Endothelial cell of umbilical vein (primary cell): ENCODE measurements at regions not wholly inside any gene's neighbourhood (a gene's known extent, or its start where the extent isn't known, plus 50 kb on each side); places are given as distances from the start of the nearest gene placed in this dataset.

Experiments used
- BruUV-seq: library from RNA; stranded (reverse); fragments of 400-500 nt; replicated peaks from 2 replicates; lab custom pipeline; 2021; lab: Mats Ljungman, UMichigan
- CTCF ChIA-PET: fragments of 300-600, 350-600 bp; sonication (Branson Sonifier 250); formaldehyde crosslinking; loops from one replicate; lab custom pipeline; 2021; ENCODE audit warnings: antibody characterized with exemption, inconsistent platforms; lab: Charles Lee
- POLR2A ChIA-PET: fragments of 300-600, 350-600 bp; sonication (Branson Sonifier 250); formaldehyde crosslinking; loops from one replicate; lab custom pipeline; 2021; ENCODE audit warnings: antibody characterized with exemption, inconsistent platforms; lab: Charles Lee
- DNase-seq: peaks from one replicate; pipeline ENCODE4 v3.0.0-alpha.2; 2011; ENCODE audit warnings: low read depth, low spot score
- FAIRE-seq: peaks from 2 replicates; lab custom pipeline; 2011; peaks lifted over from hg19 to GRCh38; lab: Jason Lieb, UNC
- H2AFZ ChIP-seq: 2 replicates; pipeline ENCODE4 v1.6.0; 2012; ENCODE audit warnings: low read depth, low read length, control low read depth, inconsistent platforms
- H3K27ac ChIP-seq: 2 replicates; pipeline ENCODE4 v1.5.1; 2011; ENCODE audit warnings: low read depth, mild to moderate bottlenecking, control low read depth, low read length, moderate library complexity; ENCODE audit not compliant: insufficient read depth
- H3K27me3 ChIP-seq, 2 experiments: 2 replicates each; pipeline versions ENCODE4 v1.6.0 to v1.6.1; 2011; ENCODE audit warnings: low read length in 2 of 2, mixed read lengths in 1 of 2; ENCODE audit not compliant: control insufficient read depth in 2 of 2, insufficient read depth in 2 of 2
- H3K36me3 ChIP-seq, 2 experiments: 2 replicates in 1 of 2; 3 replicates in 1 of 2; pipeline ENCODE4 v1.5.1; 2011; ENCODE audit warnings: low read length in 2 of 2, mild to moderate bottlenecking in 1 of 2, moderate library complexity in 1 of 2; ENCODE audit not compliant: control insufficient read depth in 2 of 2, insufficient read depth in 2 of 2; ENCODE audit errors: extremely low read depth in 1 of 2
- H3K4me1 ChIP-seq: 3 replicates; pipeline ENCODE4 v1.5.1; 2011; ENCODE audit warnings: mild to moderate bottlenecking, low read length; ENCODE audit not compliant: control insufficient read depth, insufficient read depth; ENCODE audit errors: extremely low read depth
- H3K4me2 ChIP-seq: 2 replicates; pipeline ENCODE4 v1.6.1; 2011; ENCODE audit warnings: low read length, control low read depth, mixed read lengths; ENCODE audit not compliant: insufficient read depth
- H3K4me3 ChIP-seq, 3 experiments: fragments of 200-600 bp in 1 of 3; sonication (generic), shearing (Covaris generic) in 1 of 3; replicated peaks in 1 of 3; 2 replicates each; pipeline ENCODE4 v1.5.1; 2011 to 2016; ENCODE audit warnings: control low read depth in 3 of 3, low read length in 3 of 3, mild to moderate bottlenecking in 2 of 3, inconsistent platforms in 1 of 3, low read depth in 1 of 3, moderate library complexity in 1 of 3; ENCODE audit not compliant: insufficient read depth in 1 of 3
- H3K79me2 ChIP-seq: 2 replicates; pipeline ENCODE4 v1.6.0; 2012; ENCODE audit warnings: low read length, inconsistent platforms; ENCODE audit not compliant: control insufficient read depth, insufficient read depth
- H3K9ac ChIP-seq: replicated peaks from 2 replicates; pipeline ENCODE3; 2011; ENCODE audit warnings: low read length, control low read depth; ENCODE audit not compliant: insufficient read depth; ENCODE audit errors: extremely low read depth
- H3K9me1 ChIP-seq: replicated peaks from 3 replicates; pipeline ENCODE4 v1.6.0; 2011; ENCODE audit warnings: mild to moderate bottlenecking, low read length; ENCODE audit not compliant: control insufficient read depth, insufficient read depth; ENCODE audit errors: extremely low read depth
- H3K9me3 ChIP-seq: replicated peaks from 2 replicates; pipeline ENCODE4 v1.5.1; 2012; ENCODE audit warnings: low read length, inconsistent platforms; ENCODE audit not compliant: control insufficient read depth, insufficient read depth
- H4K20me1 ChIP-seq: replicated peaks from 2 replicates; pipeline ENCODE3; 2011; ENCODE audit warnings: mild to moderate bottlenecking, low read length; ENCODE audit not compliant: control insufficient read depth, insufficient read depth; ENCODE audit errors: extremely low read depth
- CTCF ChIP-seq, 2 donors: IDR thresholded peaks; 1 replicate in 1 of 2; 2 replicates in 1 of 2; pipeline ENCODE4 v1.5.1; 2011; ENCODE audit warnings: low read length in 2 of 2, mild to moderate bottlenecking in 2 of 2, moderate library complexity in 2 of 2, control low read depth in 1 of 2, inconsistent platforms in 1 of 2, low read depth in 1 of 2; ENCODE audit not compliant: insufficient read depth in 1 of 2; ENCODE audit errors: extremely low read depth in 1 of 2
- EZH2 ChIP-seq: IDR thresholded peaks from 2 replicates; pipeline ENCODE4 v1.6.1; 2012; ENCODE audit warnings: borderline replicate concordance, low read depth, mild to moderate bottlenecking, moderate library complexity, low read length, inconsistent platforms; ENCODE audit not compliant: severe bottlenecking
- FOS ChIP-seq: IDR thresholded peaks from 2 replicates; pipeline ENCODE4 v1.6.1; 2011; ENCODE audit warnings: mild to moderate bottlenecking, low read length, moderate library complexity, borderline replicate concordance; ENCODE audit not compliant: insufficient read depth
- GATA2 ChIP-seq: IDR thresholded peaks from 2 replicates; pipeline ENCODE4 v1.7.0; 2011; ENCODE audit warnings: low read depth, mild to moderate bottlenecking, moderate library complexity, mixed read lengths, low read length; ENCODE audit not compliant: insufficient read length, insufficient read depth
- JUN ChIP-seq: IDR thresholded peaks from 2 replicates; pipeline ENCODE4 v1.6.1; 2011; ENCODE audit warnings: borderline replicate concordance, low read depth; ENCODE audit not compliant: insufficient read length, insufficient read depth
- MAX ChIP-seq: IDR thresholded peaks from 2 replicates; pipeline ENCODE4 v1.6.1; 2011; ENCODE audit not compliant: insufficient read depth, insufficient read length
- MYC ChIP-seq: IDR thresholded peaks from one replicate; pipeline ENCODE4 v1.6.1; 2011; ENCODE audit warnings: mild to moderate bottlenecking, low read depth, low read length
- POLR2A ChIP-seq: IDR thresholded peaks from 2 replicates; pipeline ENCODE4 v1.6.1; 2012; ENCODE audit warnings: low read depth, mild to moderate bottlenecking, control low read depth, low read length
- POLR2AphosphoS5 ChIP-seq: IDR thresholded peaks from 2 replicates; pipeline ENCODE4 v1.6.1; 2012; ENCODE audit warnings: low read depth, mild to moderate bottlenecking, control low read depth, low read length, moderate library complexity; ENCODE audit not compliant: insufficient read depth
- dilution Hi-C: fragments of 300-500 bp; cut with MboI; formaldehyde crosslinking; loops from one replicate; pipeline ENCODE4 v1.15.0; 2019; ENCODE audit warnings: low sequenced_read_pairs; ENCODE audit not compliant: extremely low pct_ligation_motif_present
- intact Hi-C: fragments of 100-400 bp; cut with micrococcal nuclease; formaldehyde crosslinking; loops from one replicate; pipeline ENCODE4 v1.10.0; 2022

GRCh38 chr14:30387871-30388270 lies 171.1 kb upstream of the G2E3 start:
- no peak for DNase-seq
- TF ChIP-seq JUN (no peak), MAX (no peak), MYC (no peak), GATA2 (no peak), FOS (no peak), EZH2 (no peak), POLR2A (no peak), POLR2AphosphoS5 (no peak)
- H4K20me1 ChIP-seq, result no peaks in the 10 kb centered on the region
- H2AFZ ChIP-seq, result no peak overlapping the region
- ChIA-PET CTCF (interaction anchor here (1.5 kb wide), 1 partner anchor 13 kb away, joined by 4 read pairs; no protein-coding TSS in a partner anchor), POLR2A (no interaction called here)
- no peaks in the 10 kb centered on the region for H3K36me3 ChIP-seq
- H3K27ac ChIP-seq, result no peak overlapping the region
- FAIRE-seq, result no peak
- H3K9me3 ChIP-seq, result no peaks in the 10 kb centered on the region
- no TSS peak for BruUV-seq
- H3K4me1 ChIP-seq, result no peaks in the 10 kb centered on the region
- H3K27me3 ChIP-seq, result peaks cover 0 to 2% of the 10 kb centered on the region in 2 experiments
- H3K9me1 ChIP-seq, result no peaks in the 10 kb centered on the region
- intact Hi-C loops (no loop called here), dilution Hi-C loops (no loop called here)
- H3K9ac ChIP-seq, result no peak overlapping the region
- no peak overlapping the region for H3K4me3 ChIP-seq
- H3K4me2 ChIP-seq, result no peak overlapping the region
- H3K79me2 ChIP-seq, result no peaks in the 10 kb centered on the region

- H3K4me1 ChIP-seq, result no peaks in the 10 kb centered on the region
- no peak overlapping the region for H3K27ac ChIP-seq
- no TSS peak for BruUV-seq
- no peak overlapping the region for H3K4me2 ChIP-seq
- intact Hi-C loops (no loop called here), dilution Hi-C loops (no loop called here)
- no peak overlapping the region for H2AFZ ChIP-seq
- DNase-seq (no peak), FAIRE-seq (no peak)
- POLR2A ChIA-PET, result no interaction called here
- no peaks in the 10 kb centered on the region for H3K9me1 ChIP-seq
- CTCF ChIA-PET, result interaction anchor here (1.5 kb wide), 1 partner anchor 14 kb away, joined by 4 read pairs; no protein-coding TSS in a partner anchor
- H3K79me2 ChIP-seq, result no peaks in the 10 kb centered on the region
- H3K36me3 ChIP-seq, result no peaks in the 10 kb centered on the region
- no peaks in the 10 kb centered on the region for H3K9me3 ChIP-seq
- TF ChIP-seq JUN (no peak), FOS (no peak), MAX (no peak), EZH2 (no peak), MYC (no peak), POLR2A (no peak), POLR2AphosphoS5 (no peak), GATA2 (no peak), CTCF (IDR thresholded peaks at IDR 0.05; ENCODE audit: extremely low read depth in 1 of 2, insufficient read depth in 1 of 2, low read depth in 1 of 2, low read length in 2 of 2) (no peak)
- no peaks in the 10 kb centered on the region for H4K20me1 ChIP-seq
- peaks cover 0 to 2% of the 10 kb centered on the region in 2 experiments for H3K27me3 ChIP-seq
- H3K4me3 ChIP-seq, result no peak overlapping the region
- no peak overlapping the region for H3K9ac ChIP-seq
Measured at GRCh38 chr14:30389134-30389876, 169.7 kb upstream of the G2E3 start.
